ENCODE measurements at regions not wholly inside any gene's neighbourhood (a gene's known extent, or its start where the extent isn't known, plus 50 kb on each side); places are given as distances from the start of the nearest gene placed in this dataset.

GRCh38 chr2:120940726-120941256 lies 205.1 kb downstream of the GLI2 start:
- DNase-seq = no peak

- DNase-seq = no peak
Measured at GRCh38 chr2:120941571-120942120, 206.0 kb downstream of the GLI2 start.

GRCh38 chr2:120942658-120943057 lies 207.0 kb downstream of the GLI2 start:
- DNase-seq = no peak

- no peak for DNase-seq
Measured at GRCh38 chr2:120943403-120944034, 207.9 kb downstream of the GLI2 start.

- no peak for DNase-seq
Measured at GRCh38 chr2:120944575-120944974, 208.9 kb downstream of the GLI2 start.

GRCh38 chr2:120945091-120945490 lies 209.4 kb downstream of the GLI2 start:
- no peak for DNase-seq

GRCh38 chr2:120945832-120946499 lies 210.3 kb downstream of the GLI2 start:
- DNase-seq = no peak

GRCh38 chr2:120947327-120947726 lies 211.7 kb downstream of the GLI2 start:
- no peak for DNase-seq

GRCh38 chr2:120947982-120948661 lies 212.5 kb downstream of the GLI2 start:
- no peak for DNase-seq

- DNase-seq = no peak
Measured at GRCh38 chr2:120948662-120949011, 213.0 kb downstream of the GLI2 start.

GRCh38 chr2:120949027-120949956 lies 213.6 kb downstream of the GLI2 start:
- peak in 1 of 2 experiments; percentile 6 for DNase-seq

GRCh38 chr2:120949957-120950590 lies 214.4 kb downstream of the GLI2 start:
- DNase-seq = no peak

GRCh38 chr2:120951693-120952092 lies 216.0 kb downstream of the GLI2 start:
- DNase-seq = no peak

GRCh38 chr2:120952318-120952717 lies 216.7 kb downstream of the GLI2 start:
- DNase-seq = no peak

- DNase-seq = no peak
Measured at GRCh38 chr2:120953066-120953756, 217.5 kb downstream of the GLI2 start.

GRCh38 chr2:120953843-120954584 lies 218.3 kb downstream of the GLI2 start:
- DNase-seq = no peak

GRCh38 chr2:120954939-120955338 lies 219.3 kb downstream of the GLI2 start:
- DNase-seq = no peak

- no peak for DNase-seq
Measured at GRCh38 chr2:120955427-120955826, 219.8 kb downstream of the GLI2 start.

- no peak for DNase-seq
Measured at GRCh38 chr2:120956486-120957156, 221.0 kb downstream of the GLI2 start.

- no peak for DNase-seq
Measured at GRCh38 chr2:120957905-120958304, 222.2 kb downstream of the GLI2 start.

Measured in AML-193 (cell line).